SK-N-SH treated with all-trans-retinoic acid at 6 μM for 48 hours (cell line): ENCODE measurements at regions not wholly inside any gene's neighbourhood (a gene's known extent, or its start where the extent isn't known, plus 50 kb on each side); places are given as distances from the start of the nearest gene placed in this dataset.

Experiments used
- ARNTL ChIP-seq: fragments of 450-650 bp; formaldehyde crosslinking; IDR thresholded peaks from 2 replicates; pipeline ENCODE4 v1.5.0; 2020; ENCODE audit warnings: low read depth, mild to moderate bottlenecking, moderate library complexity, borderline replicate concordance
- ISL1 ChIP-seq: fragments of 250-450 bp; sonication (Bioruptor Pico); IDR thresholded peaks from 2 replicates; pipeline ENCODE4 v2.1.2; 2022; ENCODE audit warnings: mild to moderate bottlenecking, moderate library complexity
- OSR1 ChIP-seq: fragments of 250-450 bp; sonication (Bioruptor Pico); IDR thresholded peaks from 2 replicates; pipeline ENCODE4 v1.8.0; 2022; ENCODE audit warnings: moderate library complexity, mild to moderate bottlenecking, inconsistent platforms
- SNAI2 ChIP-seq: fragments of 250-450 bp; sonication (Bioruptor Pico); IDR thresholded peaks from 2 replicates; pipeline ENCODE4 v1.5.0; 2020; ENCODE audit warnings: mild to moderate bottlenecking, moderate library complexity
- TCF4 ChIP-seq: fragments of 250-450 bp; sonication (Bioruptor Pico); IDR thresholded peaks from 2 replicates; pipeline ENCODE4 v1.8.0; 2021; ENCODE audit warnings: mild to moderate bottlenecking, moderate library complexity, borderline replicate concordance
- ZFP3 ChIP-seq: fragments of 250-450 bp; sonication (Bioruptor Pico); IDR thresholded peaks from 2 replicates; pipeline ENCODE4 v1.5.0; 2020; ENCODE audit warnings: mild to moderate bottlenecking, moderate library complexity
- ZNF565 ChIP-seq: fragments of 450-650 bp; formaldehyde crosslinking; conservative IDR thresholded peaks from 2 replicates; pipeline ENCODE4 v1.5.0; 2020; ENCODE audit warnings: low read depth, mild to moderate bottlenecking, moderate library complexity
- TF ChIP-seq, protein P1 (sequence below): fragments of 250-450 bp; sonication (Bioruptor Pico); IDR thresholded peaks from 2 replicates; pipeline ENCODE4 v1.5.0; 2020; ENCODE audit warnings: mild to moderate bottlenecking, moderate library complexity
- TF ChIP-seq, protein P2 (sequence below): fragments of 250-450 bp; sonication (Bioruptor Pico); IDR thresholded peaks from 2 replicates; pipeline ENCODE4 v1.5.1; 2021; ENCODE audit warnings: mild to moderate bottlenecking, moderate library complexity
- TF ChIP-seq, protein P3 (sequence below): fragments of 250-450 bp; sonication (Bioruptor Pico); IDR thresholded peaks from 2 replicates; pipeline ENCODE4 v1.5.1; 2020; ENCODE audit warnings: low read depth, mild to moderate bottlenecking, moderate library complexity
- TF ChIP-seq, protein P4 (sequence below): fragments of 250-450 bp; sonication (Bioruptor Pico); IDR thresholded peaks from 2 replicates; pipeline ENCODE4 v1.8.0; 2021; ENCODE audit warnings: low read depth, mild to moderate bottlenecking, moderate library complexity, borderline replicate concordance
- TF ChIP-seq, protein P5 (sequence below): fragments of 250-450 bp; sonication (Bioruptor Pico); IDR thresholded peaks from 2 replicates; pipeline ENCODE4 v1.8.0; 2020; ENCODE audit warnings: mild to moderate bottlenecking, moderate library complexity, borderline replicate concordance

DNA sequence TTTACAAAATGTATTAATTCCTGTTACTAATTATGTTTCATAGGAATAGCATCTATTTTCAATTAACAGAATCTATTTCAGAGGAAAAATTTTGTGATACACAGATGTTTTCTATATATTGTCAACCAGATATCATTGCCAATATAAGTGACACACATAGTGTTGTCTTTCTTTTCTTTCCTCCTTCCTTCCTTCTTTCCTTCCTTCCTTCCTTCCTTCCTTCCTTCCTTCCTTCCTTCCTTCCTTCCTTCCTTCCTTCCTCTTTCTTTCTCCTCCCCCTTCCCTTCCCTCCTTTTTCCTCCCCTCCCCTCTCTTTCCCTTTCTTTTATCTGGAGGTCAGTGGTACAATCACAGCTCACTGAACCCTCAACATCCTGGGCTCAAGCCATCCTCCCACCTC, 146.5 kb upstream of the DSEL start:
- TF ChIP-seq ARNTL (CRISPR knock-in tag), result no peak
- TF ChIP-seq, protein P1, sequence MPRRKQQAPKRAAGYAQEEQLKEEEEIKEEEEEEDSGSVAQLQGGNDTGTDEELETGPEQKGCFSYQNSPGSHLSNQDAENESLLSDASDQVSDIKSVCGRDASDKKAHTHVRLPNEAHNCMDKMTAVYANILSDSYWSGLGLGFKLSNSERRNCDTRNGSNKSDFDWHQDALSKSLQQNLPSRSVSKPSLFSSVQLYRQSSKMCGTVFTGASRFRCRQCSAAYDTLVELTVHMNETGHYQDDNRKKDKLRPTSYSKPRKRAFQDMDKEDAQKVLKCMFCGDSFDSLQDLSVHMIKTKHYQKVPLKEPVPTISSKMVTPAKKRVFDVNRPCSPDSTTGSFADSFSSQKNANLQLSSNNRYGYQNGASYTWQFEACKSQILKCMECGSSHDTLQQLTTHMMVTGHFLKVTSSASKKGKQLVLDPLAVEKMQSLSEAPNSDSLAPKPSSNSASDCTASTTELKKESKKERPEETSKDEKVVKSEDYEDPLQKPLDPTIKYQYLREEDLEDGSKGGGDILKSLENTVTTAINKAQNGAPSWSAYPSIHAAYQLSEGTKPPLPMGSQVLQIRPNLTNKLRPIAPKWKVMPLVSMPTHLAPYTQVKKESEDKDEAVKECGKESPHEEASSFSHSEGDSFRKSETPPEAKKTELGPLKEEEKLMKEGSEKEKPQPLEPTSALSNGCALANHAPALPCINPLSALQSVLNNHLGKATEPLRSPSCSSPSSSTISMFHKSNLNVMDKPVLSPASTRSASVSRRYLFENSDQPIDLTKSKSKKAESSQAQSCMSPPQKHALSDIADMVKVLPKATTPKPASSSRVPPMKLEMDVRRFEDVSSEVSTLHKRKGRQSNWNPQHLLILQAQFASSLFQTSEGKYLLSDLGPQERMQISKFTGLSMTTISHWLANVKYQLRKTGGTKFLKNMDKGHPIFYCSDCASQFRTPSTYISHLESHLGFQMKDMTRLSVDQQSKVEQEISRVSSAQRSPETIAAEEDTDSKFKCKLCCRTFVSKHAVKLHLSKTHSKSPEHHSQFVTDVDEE (CRISPR knock-in tag), result no peak
- no peak for TF ChIP-seq SNAI2 (CRISPR knock-in tag)
- TF ChIP-seq, protein P2, sequence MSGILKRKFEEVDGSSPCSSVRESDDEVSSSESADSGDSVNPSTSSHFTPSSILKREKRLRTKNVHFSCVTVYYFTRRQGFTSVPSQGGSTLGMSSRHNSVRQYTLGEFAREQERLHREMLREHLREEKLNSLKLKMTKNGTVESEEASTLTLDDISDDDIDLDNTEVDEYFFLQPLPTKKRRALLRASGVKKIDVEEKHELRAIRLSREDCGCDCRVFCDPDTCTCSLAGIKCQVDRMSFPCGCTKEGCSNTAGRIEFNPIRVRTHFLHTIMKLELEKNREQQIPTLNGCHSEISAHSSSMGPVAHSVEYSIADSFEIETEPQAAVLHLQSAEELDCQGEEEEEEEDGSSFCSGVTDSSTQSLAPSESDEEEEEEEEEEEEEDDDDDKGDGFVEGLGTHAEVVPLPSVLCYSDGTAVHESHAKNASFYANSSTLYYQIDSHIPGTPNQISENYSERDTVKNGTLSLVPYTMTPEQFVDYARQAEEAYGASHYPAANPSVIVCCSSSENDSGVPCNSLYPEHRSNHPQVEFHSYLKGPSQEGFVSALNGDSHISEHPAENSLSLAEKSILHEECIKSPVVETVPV (CRISPR knock-in tag), result no peak
- TF ChIP-seq ZFP3 (CRISPR knock-in tag), result no peak
- TF ChIP-seq, protein P3, sequence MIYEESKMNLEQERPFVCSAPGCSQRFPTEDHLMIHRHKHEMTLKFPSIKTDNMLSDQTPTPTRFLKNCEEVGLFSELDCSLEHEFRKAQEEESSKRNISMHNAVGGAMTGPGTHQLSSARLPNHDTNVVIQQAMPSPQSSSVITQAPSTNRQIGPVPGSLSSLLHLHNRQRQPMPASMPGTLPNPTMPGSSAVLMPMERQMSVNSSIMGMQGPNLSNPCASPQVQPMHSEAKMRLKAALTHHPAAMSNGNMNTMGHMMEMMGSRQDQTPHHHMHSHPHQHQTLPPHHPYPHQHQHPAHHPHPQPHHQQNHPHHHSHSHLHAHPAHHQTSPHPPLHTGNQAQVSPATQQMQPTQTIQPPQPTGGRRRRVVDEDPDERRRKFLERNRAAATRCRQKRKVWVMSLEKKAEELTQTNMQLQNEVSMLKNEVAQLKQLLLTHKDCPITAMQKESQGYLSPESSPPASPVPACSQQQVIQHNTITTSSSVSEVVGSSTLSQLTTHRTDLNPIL, result no peak
- TF ChIP-seq ZNF565 (CRISPR knock-in tag), result no peak
- TF ChIP-seq, protein P4, sequence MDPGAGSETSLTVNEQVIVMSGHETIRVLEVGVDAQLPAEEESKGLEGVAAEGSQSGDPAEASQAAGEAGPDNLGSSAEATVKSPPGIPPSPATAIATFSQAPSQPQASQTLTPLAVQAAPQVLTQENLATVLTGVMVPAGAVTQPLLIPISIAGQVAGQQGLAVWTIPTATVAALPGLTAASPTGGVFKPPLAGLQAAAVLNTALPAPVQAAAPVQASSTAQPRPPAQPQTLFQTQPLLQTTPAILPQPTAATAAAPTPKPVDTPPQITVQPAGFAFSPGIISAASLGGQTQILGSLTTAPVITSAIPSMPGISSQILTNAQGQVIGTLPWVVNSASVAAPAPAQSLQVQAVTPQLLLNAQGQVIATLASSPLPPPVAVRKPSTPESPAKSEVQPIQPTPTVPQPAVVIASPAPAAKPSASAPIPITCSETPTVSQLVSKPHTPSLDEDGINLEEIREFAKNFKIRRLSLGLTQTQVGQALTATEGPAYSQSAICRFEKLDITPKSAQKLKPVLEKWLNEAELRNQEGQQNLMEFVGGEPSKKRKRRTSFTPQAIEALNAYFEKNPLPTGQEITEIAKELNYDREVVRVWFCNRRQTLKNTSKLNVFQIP (CRISPR knock-in tag), result no peak
- TF ChIP-seq OSR1 (CRISPR knock-in tag), result no peak
- TF ChIP-seq TCF4 (CRISPR knock-in tag), result no peak
- TF ChIP-seq ISL1 (CRISPR knock-in tag), result no peak
- TF ChIP-seq, protein P5, sequence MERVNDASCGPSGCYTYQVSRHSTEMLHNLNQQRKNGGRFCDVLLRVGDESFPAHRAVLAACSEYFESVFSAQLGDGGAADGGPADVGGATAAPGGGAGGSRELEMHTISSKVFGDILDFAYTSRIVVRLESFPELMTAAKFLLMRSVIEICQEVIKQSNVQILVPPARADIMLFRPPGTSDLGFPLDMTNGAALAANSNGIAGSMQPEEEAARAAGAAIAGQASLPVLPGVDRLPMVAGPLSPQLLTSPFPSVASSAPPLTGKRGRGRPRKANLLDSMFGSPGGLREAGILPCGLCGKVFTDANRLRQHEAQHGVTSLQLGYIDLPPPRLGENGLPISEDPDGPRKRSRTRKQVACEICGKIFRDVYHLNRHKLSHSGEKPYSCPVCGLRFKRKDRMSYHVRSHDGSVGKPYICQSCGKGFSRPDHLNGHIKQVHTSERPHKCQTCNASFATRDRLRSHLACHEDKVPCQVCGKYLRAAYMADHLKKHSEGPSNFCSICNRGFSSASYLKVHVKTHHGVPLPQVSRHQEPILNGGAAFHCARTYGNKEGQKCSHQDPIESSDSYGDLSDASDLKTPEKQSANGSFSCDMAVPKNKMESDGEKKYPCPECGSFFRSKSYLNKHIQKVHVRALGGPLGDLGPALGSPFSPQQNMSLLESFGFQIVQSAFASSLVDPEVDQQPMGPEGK (CRISPR knock-in tag), result no peak
